ENCODE measurements at regions not wholly inside any gene's neighbourhood (a gene's known extent, or its start where the extent isn't known, plus 50 kb on each side); places are given as distances from the start of the nearest gene placed in this dataset.
"Not testable (repeated sequence)": the region's sequence is repeated elsewhere in the genome, so short reads cannot be mapped to it uniquely, and the experiment has no call there.

GRCh38 chr10:94232711-94233383 lies 129.9 kb downstream of the NOC3L start:
- no peak for DNase-seq

DNA sequence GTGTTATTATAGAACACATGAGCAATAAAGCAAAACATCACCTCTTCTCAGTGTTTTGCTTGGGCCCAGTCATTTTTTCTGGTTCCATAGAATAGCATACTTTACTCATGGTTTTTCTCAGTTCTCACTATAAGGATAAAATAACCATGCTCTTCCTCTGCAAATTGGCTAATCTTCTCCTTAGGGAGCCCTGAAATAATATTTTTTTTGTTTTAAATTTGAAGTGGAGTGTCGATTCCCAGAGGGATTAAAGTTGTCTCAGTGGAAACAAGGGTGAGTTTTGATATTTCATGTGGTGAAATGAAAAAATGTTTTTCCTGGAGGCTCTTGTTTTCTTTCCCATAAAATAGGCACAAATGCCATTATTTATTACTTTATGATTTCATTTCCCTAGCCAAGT lies 127.3 kb downstream of the NOC3L start:
- no peak for DNase-seq

DNA sequence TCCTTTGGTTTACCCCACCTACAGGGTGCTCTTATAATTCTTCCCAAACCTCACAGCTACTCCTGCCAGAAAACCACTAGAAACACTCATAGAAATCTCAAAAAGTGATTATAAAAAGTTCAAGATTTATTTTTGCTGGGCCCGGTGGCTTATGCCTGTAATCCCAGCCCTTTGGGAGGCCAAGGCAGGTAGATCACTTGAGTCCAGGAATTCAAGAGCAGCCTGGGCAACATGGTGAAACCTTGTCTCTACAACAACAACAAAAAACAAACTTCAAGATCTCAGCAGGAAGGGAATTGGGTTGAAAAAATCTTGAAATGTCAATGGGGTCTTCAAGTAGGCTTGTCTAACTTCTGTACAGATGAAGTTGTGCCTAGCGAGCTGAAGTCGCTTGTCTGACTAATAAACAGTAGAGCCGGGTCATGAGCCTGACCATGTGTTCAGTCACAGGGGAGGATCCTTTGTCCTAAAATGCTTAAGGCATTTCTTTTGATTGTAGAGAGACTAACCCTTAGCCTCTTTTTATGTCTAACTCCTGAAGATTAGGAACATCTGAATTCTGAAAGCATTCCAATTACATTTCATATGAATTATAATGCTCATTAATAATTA lies 124.6 kb downstream of the NOC3L start:
- no peak for DNase-seq

GRCh38 chr10:94239696-94240095 lies 123.0 kb downstream of the NOC3L start:
- DNase-seq = no peak

DNA sequence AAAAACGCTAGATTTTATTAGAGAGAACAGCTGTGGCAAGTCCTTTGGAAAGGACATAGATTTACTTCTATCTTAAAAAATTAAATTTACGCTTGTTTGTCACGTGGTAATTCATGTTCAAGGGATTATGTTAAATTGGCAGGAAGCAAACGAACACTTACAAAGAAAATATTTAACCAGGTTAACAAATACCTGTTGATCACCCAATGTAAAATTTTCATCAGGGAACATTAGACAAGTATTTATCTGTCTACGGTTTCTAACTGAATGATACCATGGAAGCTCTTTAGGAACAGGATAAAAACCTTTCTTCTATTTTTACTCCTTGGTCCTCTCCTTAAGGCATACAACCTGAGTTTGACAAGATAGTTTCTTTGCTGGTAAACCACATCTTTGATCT lies 122.2 kb downstream of the NOC3L start:
- no peak for DNase-seq

DNA sequence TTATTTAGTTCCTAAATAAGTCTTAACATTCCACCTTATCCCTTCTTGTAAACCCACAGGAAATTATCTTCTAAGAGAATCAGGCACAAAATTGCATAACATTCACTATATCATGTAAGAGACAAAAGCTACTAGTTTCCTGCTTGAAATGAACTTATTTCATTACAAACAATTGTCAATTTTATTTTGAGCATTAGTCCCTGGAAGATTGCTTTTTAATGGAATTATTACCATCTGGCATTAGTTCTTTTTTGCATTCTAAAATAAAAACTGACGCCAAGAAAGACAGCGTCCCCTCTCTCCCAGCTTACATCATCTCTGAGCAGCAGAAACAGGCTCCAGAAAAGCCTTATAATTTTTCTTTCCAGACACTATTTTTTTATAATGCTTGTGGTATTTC lies 121.8 kb downstream of the NOC3L start:
- DNase-seq = no peak

GRCh38 chr10:94251098-94251497 lies 111.6 kb downstream of the NOC3L start:
- no peak for DNase-seq

DNA sequence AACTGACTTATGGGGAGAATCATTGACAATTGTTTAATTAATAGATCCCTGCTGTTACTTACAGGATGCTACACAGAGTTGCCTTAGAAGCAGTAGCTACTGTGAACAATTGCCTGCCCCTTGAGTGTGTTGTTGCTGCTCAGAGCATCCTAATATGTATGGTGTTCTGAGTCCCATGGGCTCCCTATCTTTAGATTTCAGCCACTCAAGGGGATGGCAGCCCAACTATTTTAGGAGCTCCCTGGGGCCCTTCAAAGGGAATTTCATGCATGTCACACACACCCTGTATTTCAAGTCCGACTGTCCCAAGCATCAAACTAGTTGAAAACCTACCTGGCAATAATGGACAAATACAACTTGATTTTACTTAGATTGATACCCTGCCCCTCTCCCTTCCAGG lies 111.2 kb downstream of the NOC3L start:
- no peak for DNase-seq

DNA sequence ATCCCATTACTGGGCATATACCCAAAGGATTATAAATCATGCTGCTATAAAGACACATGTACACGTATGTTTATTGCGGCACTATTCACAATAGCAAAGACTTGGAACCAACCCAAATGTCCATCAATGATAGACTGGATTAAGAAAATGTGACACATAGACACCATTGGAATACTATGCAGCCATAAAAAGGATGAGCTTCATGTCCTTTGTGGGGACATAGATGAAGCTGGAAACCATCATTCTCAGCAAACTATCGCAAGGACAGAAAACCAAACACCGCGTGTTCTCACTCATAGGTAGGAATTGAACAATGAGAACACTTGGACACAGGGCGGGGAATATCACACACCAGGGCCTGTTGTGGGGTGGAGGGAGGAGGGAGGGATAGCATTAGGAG lies 105.3 kb downstream of the NOC3L start:
- DNase-seq = not testable (repeated sequence)

DNA sequence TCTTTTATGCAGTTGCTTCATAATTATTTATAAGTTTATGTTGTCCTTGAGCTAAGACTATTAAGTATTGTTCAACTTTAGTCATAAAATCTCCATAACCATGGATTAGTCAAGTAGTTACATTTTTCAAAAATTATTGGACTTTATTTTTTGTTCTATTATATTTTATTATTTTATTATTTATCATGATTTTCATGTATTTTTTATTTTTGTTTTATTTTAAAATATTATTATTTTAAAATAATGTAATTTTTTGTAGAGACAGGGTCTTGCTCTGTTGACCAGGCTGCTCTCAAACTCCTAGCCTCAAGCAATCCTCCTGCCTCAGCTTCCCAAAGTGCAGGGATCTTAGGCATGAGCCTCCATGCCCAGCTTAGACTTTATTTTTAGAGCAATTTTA lies 102.3 kb downstream of the NOC3L start:
- DNase-seq = no peak

DNA sequence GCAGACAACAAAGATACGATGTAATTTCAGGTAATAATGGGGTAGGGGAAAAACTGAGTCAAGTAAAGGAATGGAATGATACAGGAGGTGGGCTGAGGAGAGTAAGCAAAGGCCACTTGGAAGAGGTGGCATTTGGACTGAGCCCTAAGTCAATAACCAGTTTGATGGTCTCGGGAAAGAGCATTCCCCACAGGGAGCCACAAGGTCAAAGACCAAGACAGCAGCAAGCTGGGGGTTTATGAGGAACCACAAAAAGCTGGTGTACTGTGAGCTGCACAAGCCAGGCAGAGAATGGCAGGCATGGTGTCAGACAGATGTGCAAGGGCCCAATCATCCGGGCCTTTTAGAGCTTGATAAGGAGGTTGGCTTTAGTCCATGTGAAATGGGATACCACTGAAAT lies 98.7 kb downstream of the NOC3L start:
- DNase-seq = no peak

DNA sequence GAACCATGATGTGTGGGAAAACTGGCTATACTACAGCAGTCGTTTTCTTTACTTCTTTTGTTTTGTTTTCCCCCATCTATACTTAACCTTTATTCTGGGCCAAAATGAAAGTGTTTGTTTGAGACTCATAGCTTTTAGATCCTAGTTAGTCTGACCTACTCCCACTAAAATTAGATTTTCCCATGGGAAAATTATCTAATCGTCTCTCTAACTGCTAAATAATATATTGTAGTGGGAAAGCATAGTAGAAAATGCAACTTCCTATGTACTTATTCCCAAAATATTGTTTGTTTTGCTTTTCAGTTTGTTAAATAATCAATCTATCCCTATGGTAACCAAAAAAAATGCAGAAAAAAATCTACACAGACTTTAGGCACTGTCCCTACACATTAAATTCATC lies 96.6 kb downstream of the NOC3L start:
- no peak for DNase-seq

GRCh38 chr10:94268652-94269051 lies 94.1 kb downstream of the NOC3L start:
- no peak for DNase-seq

GRCh38 chr10:94274142-94274787 lies 88.5 kb downstream of the NOC3L start:
- no peak for DNase-seq

DNA sequence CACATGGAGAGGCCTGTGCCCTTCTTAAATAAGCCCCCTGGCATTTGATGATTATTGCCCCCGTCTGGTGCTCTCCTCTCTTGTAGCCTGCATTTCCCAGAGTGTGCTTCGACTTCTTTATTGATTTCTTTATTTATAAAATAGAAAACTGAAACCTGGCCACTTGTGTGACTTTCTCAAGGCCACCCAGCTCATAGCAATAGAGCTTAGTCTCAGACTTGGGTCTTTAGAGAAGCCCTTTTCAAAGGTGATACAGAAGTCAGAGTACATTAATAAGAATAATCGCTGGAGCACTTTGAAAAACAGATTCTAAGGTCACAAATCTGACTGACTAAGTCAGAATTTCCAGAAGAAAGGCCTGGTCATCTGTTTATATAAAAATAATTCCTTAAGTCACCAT lies 86.6 kb downstream of the NOC3L start:
- no peak for DNase-seq

GRCh38 chr10:94277450-94277849 lies 85.3 kb downstream of the NOC3L start:
- DNase-seq = no peak

- DNase-seq = no peak
Measured at GRCh38 chr10:94279835-94280709, 82.7 kb downstream of the NOC3L start.

DNA sequence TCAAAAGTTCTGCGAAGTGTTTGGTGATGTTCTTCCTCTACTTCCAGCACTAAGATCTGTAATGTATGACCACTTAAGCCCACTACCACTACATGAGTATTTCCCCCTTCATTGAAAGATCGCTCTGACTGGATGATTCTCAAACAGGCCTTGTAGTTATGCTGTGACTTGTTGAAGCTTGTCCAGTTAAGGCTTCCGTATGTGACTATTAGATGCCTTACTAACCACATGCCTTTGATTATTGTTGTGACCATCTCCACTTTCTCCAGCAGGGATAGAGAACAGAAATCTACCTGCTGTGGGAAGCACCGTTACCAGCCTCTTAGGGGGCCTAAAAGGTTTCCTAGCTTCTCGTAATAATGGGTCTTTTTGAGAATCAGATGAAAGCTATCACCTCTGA lies 81.1 kb downstream of the NOC3L start:
- no peak for DNase-seq

DNA sequence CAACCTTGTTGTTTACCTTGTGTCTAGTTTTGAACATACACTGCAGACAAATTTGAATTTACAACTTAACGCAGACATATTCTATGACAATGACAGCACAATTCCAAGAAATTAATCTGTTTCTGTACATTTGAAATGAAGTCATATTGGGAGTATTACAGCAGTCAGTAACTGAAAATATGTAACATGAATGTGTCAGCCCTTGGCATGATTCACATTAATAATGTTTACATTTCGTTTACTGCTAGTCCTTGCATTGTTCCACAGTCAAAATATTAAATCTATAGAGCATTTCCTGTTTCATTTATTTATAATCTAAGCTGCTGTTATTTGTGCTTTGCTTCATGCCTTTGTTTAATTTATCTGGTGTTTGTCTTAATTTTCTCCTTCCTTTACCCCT lies 80.4 kb downstream of the NOC3L start:
- DNase-seq = no peak

Measured in NCI-H1048 (cell line).